ENCODE measurements at regions not wholly inside any gene's neighbourhood (a gene's known extent, or its start where the extent isn't known, plus 50 kb on each side); places are given as distances from the start of the nearest gene placed in this dataset.
"Not testable (repeated sequence)": the region's sequence is repeated elsewhere in the genome, so short reads cannot be mapped to it uniquely, and the experiment has no call there.

- not testable (repeated sequence) for H3K4me1 Mint-ChIP-seq, H3K9me3 Mint-ChIP-seq, H3K27me3 Mint-ChIP-seq, H3K27ac Mint-ChIP-seq, H3K4me3 Mint-ChIP-seq, H3K36me3 Mint-ChIP-seq
Observed at GRCh38 chr22:10526079-10526478, 5001.9 kb upstream of the OR11H1 start.

- not testable (repeated sequence) for H3K27me3 Mint-ChIP-seq, H3K9me3 Mint-ChIP-seq
Observed at GRCh38 chr22:10531141-10531540, 4996.9 kb upstream of the OR11H1 start.

GRCh38 chr22:10572531-10572930 lies 4955.5 kb upstream of the OR11H1 start:
- not testable (repeated sequence) for H3K9me3 Mint-ChIP-seq, H3K36me3 Mint-ChIP-seq, H3K4me3 Mint-ChIP-seq, H3K27ac Mint-ChIP-seq, H3K4me1 Mint-ChIP-seq, H3K27me3 Mint-ChIP-seq

More at GRCh38 chr22:10531141-10531540, 4996.9 kb upstream of the OR11H1 start:
- H3K27ac Mint-ChIP-seq, H3K4me3 Mint-ChIP-seq, H3K36me3 Mint-ChIP-seq, H3K4me1 Mint-ChIP-seq: not testable (repeated sequence)

GRCh38 chr22:10601071-10601470 lies 4926.9 kb upstream of the OR11H1 start:
- not testable (repeated sequence) for H3K27ac Mint-ChIP-seq, H3K36me3 Mint-ChIP-seq, H3K4me1 Mint-ChIP-seq, H3K27me3 Mint-ChIP-seq, H3K9me3 Mint-ChIP-seq, H3K4me3 Mint-ChIP-seq

- not testable (repeated sequence) for H3K4me3 Mint-ChIP-seq, H3K36me3 Mint-ChIP-seq, H3K27ac Mint-ChIP-seq, H3K27me3 Mint-ChIP-seq, H3K4me1 Mint-ChIP-seq, H3K9me3 Mint-ChIP-seq
Observed at GRCh38 chr22:10631961-10632360, 4896.0 kb upstream of the OR11H1 start.

GRCh38 chr22:10635341-10635740 lies 4892.7 kb upstream of the OR11H1 start:
- H3K27me3 Mint-ChIP-seq, H3K9me3 Mint-ChIP-seq: not testable (repeated sequence)

GRCh38 chr22:10662818-10663217 lies 4865.2 kb upstream of the OR11H1 start:
- H3K4me3 Mint-ChIP-seq, H3K27ac Mint-ChIP-seq, H3K4me1 Mint-ChIP-seq, H3K9me3 Mint-ChIP-seq, H3K36me3 Mint-ChIP-seq, H3K27me3 Mint-ChIP-seq: not testable (repeated sequence)

More at GRCh38 chr22:10635341-10635740, 4892.7 kb upstream of the OR11H1 start:
- not testable (repeated sequence) for H3K36me3 Mint-ChIP-seq, H3K4me3 Mint-ChIP-seq, H3K4me1 Mint-ChIP-seq, H3K27ac Mint-ChIP-seq

GRCh38 chr22:10673065-10673464 lies 4854.9 kb upstream of the OR11H1 start:
- not testable (repeated sequence) for H3K4me1 Mint-ChIP-seq, H3K27ac Mint-ChIP-seq, H3K36me3 Mint-ChIP-seq

GRCh38 chr22:10678720-10679119 lies 4849.3 kb upstream of the OR11H1 start:
- H3K36me3 Mint-ChIP-seq, H3K4me3 Mint-ChIP-seq, H3K9me3 Mint-ChIP-seq, H3K4me1 Mint-ChIP-seq, H3K27me3 Mint-ChIP-seq, H3K27ac Mint-ChIP-seq: not testable (repeated sequence)

More at GRCh38 chr22:10673065-10673464, 4854.9 kb upstream of the OR11H1 start:
- not testable (repeated sequence) for H3K4me3 Mint-ChIP-seq, H3K27me3 Mint-ChIP-seq, H3K9me3 Mint-ChIP-seq

- not testable (repeated sequence) for H3K27me3 Mint-ChIP-seq, H3K9me3 Mint-ChIP-seq, H3K4me1 Mint-ChIP-seq, H3K4me3 Mint-ChIP-seq, H3K27ac Mint-ChIP-seq, H3K36me3 Mint-ChIP-seq
Observed at GRCh38 chr22:10685436-10685835, 4842.6 kb upstream of the OR11H1 start.

- not testable (repeated sequence) for H3K4me1 Mint-ChIP-seq, H3K27me3 Mint-ChIP-seq, H3K9me3 Mint-ChIP-seq, H3K4me3 Mint-ChIP-seq, H3K36me3 Mint-ChIP-seq, H3K27ac Mint-ChIP-seq
Observed at GRCh38 chr22:10687256-10687655, 4840.7 kb upstream of the OR11H1 start.

- not testable (repeated sequence) for H3K27me3 Mint-ChIP-seq, H3K4me3 Mint-ChIP-seq, H3K36me3 Mint-ChIP-seq
Observed at GRCh38 chr22:10698836-10699235, 4829.2 kb upstream of the OR11H1 start.

GRCh38 chr22:10699301-10700097 lies 4828.5 kb upstream of the OR11H1 start:
- H3K27me3 Mint-ChIP-seq, H3K27ac Mint-ChIP-seq, H3K4me3 Mint-ChIP-seq, H3K36me3 Mint-ChIP-seq, H3K9me3 Mint-ChIP-seq, H3K4me1 Mint-ChIP-seq: not testable (repeated sequence)

More at GRCh38 chr22:10698836-10699235, 4829.2 kb upstream of the OR11H1 start:
- not testable (repeated sequence) for H3K4me1 Mint-ChIP-seq, H3K9me3 Mint-ChIP-seq, H3K27ac Mint-ChIP-seq

- H3K4me3 Mint-ChIP-seq, H3K27ac Mint-ChIP-seq, H3K36me3 Mint-ChIP-seq, H3K27me3 Mint-ChIP-seq, H3K4me1 Mint-ChIP-seq: not testable (repeated sequence)
- peaks cover 14% of the 10 kb centered on the region for H3K9me3 Mint-ChIP-seq
Observed at GRCh38 chr22:10708175-10708574, 4819.8 kb upstream of the OR11H1 start.

GRCh38 chr22:10710923-10711322 lies 4817.1 kb upstream of the OR11H1 start:
- H3K36me3 Mint-ChIP-seq, H3K27me3 Mint-ChIP-seq, H3K4me3 Mint-ChIP-seq, H3K27ac Mint-ChIP-seq, H3K4me1 Mint-ChIP-seq: not testable (repeated sequence)
- H3K9me3 Mint-ChIP-seq, result peaks cover 35% of the 10 kb centered on the region

- Mint-ChIP-seq H3K36me3 (peaks cover 33% of the 10 kb centered on the region), H3K9me3 (peaks cover 65% of the 10 kb centered on the region)
- not testable (repeated sequence) for H3K4me3 Mint-ChIP-seq, H3K27ac Mint-ChIP-seq, H3K27me3 Mint-ChIP-seq, H3K4me1 Mint-ChIP-seq
Observed at GRCh38 chr22:10722804-10723203, 4805.2 kb upstream of the OR11H1 start.

GRCh38 chr22:10723966-10724365 lies 4804.0 kb upstream of the OR11H1 start:
- Mint-ChIP-seq H3K9me3 (peaks cover 68% of the 10 kb centered on the region), H3K36me3 (peaks cover 41% of the 10 kb centered on the region)
- not testable (repeated sequence) for H3K4me3 Mint-ChIP-seq, H3K4me1 Mint-ChIP-seq, H3K27ac Mint-ChIP-seq, H3K27me3 Mint-ChIP-seq

All from activated naive CD4-positive, alpha-beta T cell treated with anti-CD3 and anti-CD28 coated beads, Interleukin-2, amount 50 U/mL, for 24 hours (primary cell).